Keratinocyte (primary cell): ENCODE measurements at regions not wholly inside any gene's neighbourhood (a gene's known extent, or its start where the extent isn't known, plus 50 kb on each side); places are given as distances from the start of the nearest gene placed in this dataset.

Experiments
- DNase-seq: peaks from one replicate; pipeline ENCODE4 v3.0.0-alpha.2; 2011; ENCODE audit warnings: low read depth, missing footprints, low spot score
- FAIRE-seq: peaks from 2 replicates; lab custom pipeline; 2011; peaks lifted over from hg19 to GRCh38; lab: Jason Lieb, UNC
- H2AFZ ChIP-seq: 2 replicates; pipeline ENCODE4 v1.6.0; 2012; ENCODE audit warnings: low read length, control low read depth, inconsistent platforms; ENCODE audit not compliant: control insufficient read depth
- H3K27ac ChIP-seq: 2 replicates; pipeline ENCODE4 v1.5.1; 2011; ENCODE audit warnings: low read length; ENCODE audit not compliant: control insufficient read depth, insufficient read depth
- H3K27me3 ChIP-seq: 3 replicates; pipeline ENCODE4 v1.6.0; 2011; ENCODE audit warnings: low read length; ENCODE audit not compliant: control insufficient read depth, insufficient read depth; ENCODE audit errors: extremely low read depth
- H3K36me3 ChIP-seq, 2 experiments: 2 replicates in 1 of 2; 3 replicates in 1 of 2; pipeline ENCODE4 v1.5.1; 2011; ENCODE audit warnings: low read length in 2 of 2, mild to moderate bottlenecking in 1 of 2; ENCODE audit not compliant: control insufficient read depth in 2 of 2, insufficient read depth in 2 of 2; ENCODE audit errors: extremely low read depth in 1 of 2
- H3K4me1 ChIP-seq: 3 replicates; pipeline ENCODE4 v1.5.1; 2011; ENCODE audit warnings: low read length; ENCODE audit not compliant: control insufficient read depth, insufficient read depth; ENCODE audit errors: extremely low read depth
- H3K4me2 ChIP-seq: 3 replicates; pipeline ENCODE4 v1.6.0; 2011; ENCODE audit warnings: low read depth, low read length; ENCODE audit not compliant: control insufficient read depth, insufficient read depth; ENCODE audit errors: extremely low read depth
- H3K4me3 ChIP-seq, 3 experiments: fragments of 200-600 bp in 1 of 3; sonication (generic) in 1 of 3; 2 replicates in 2 of 3; 3 replicates in 1 of 3; pipeline ENCODE4 v1.5.1; 2011 to 2016; ENCODE audit warnings: low read length in 3 of 3, mild to moderate bottlenecking in 3 of 3, control low read depth in 2 of 3, inconsistent platforms in 1 of 3, low read depth in 1 of 3, mixed read lengths in 1 of 3, mixed run types in 1 of 3, moderate library complexity in 1 of 3; ENCODE audit not compliant: control insufficient read depth in 2 of 3, insufficient read depth in 2 of 3; ENCODE audit errors: extremely low read depth in 1 of 3
- H3K79me2 ChIP-seq: 2 replicates; pipeline ENCODE4 v1.6.0; 2012; ENCODE audit warnings: low read length; ENCODE audit not compliant: control insufficient read depth, insufficient read depth
- H3K9ac ChIP-seq: 3 replicates; pipeline ENCODE4 v1.6.0; 2011; ENCODE audit warnings: low read length; ENCODE audit not compliant: control insufficient read depth, insufficient read depth; ENCODE audit errors: extremely low read depth
- H3K9me1 ChIP-seq: 3 replicates; pipeline ENCODE4 v1.6.0; 2011; ENCODE audit warnings: low read length; ENCODE audit not compliant: control insufficient read depth, insufficient read depth; ENCODE audit errors: extremely low read depth
- H3K9me3 ChIP-seq: 2 replicates; pipeline ENCODE4 v1.5.1; 2012; ENCODE audit warnings: low read depth, low read length; ENCODE audit not compliant: control insufficient read depth
- H4K20me1 ChIP-seq: 3 replicates; pipeline ENCODE4 v1.6.0; 2011; ENCODE audit warnings: low read length; ENCODE audit not compliant: control insufficient read depth, insufficient read depth; ENCODE audit errors: extremely low read depth
- EZH2 ChIP-seq: IDR thresholded peaks from one replicate; pipeline ENCODE4 v1.6.1; 2012; ENCODE audit warnings: inconsistent platforms, mild to moderate bottlenecking, low read length, moderate library complexity
- dilution Hi-C: fragments of 300-500 bp; cut with MboI; formaldehyde crosslinking; loops from one replicate; pipeline ENCODE4 v1.7.0; 2020; ENCODE audit warnings: low sequenced_read_pairs; ENCODE audit not compliant: extremely low pct_ligation_motif_present
- TF ChIP-seq, protein P1 (sequence below), 3 experiments: IDR thresholded peaks in 1 of 3; conservative IDR thresholded peaks in 1 of 3; optimal IDR thresholded peaks in 1 of 3; 2 replicates in 2 of 3; 3 replicates in 1 of 3; pipeline versions ENCODE3 to v1.5.1; 2011; ENCODE audit warnings: low read length in 3 of 3, mild to moderate bottlenecking in 3 of 3, moderate library complexity in 2 of 3, control low read depth in 1 of 3, inconsistent platforms in 1 of 3; ENCODE audit not compliant: insufficient read depth in 2 of 3; ENCODE audit errors: extremely low read depth in 1 of 3

DNA sequence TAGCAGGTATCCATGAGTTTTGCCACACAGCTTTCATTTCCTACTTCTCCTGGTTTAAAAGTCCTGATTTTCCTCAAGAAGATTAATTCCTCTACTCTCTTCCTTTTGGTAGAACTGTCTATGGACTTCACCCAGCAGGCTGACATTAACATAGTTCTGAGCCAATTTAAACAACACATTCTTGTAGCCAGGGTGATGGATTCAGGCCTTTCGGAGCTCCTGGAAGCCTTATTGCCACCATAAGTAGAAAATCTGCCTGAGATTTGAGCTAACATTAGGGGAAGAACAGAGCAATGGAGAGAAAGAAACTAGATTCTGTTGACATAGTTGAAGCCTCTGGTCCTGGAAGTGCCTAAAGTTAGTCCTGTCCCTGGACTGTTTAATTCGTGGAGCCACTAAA lies 449.8 kb downstream of the TAFA4 start:
- no peak overlapping the region for H3K4me3 ChIP-seq
- H3K79me2 ChIP-seq = no peaks in the 10 kb centered on the region
- dilution Hi-C loops = no loop called here
- TF ChIP-seq, protein P1, sequence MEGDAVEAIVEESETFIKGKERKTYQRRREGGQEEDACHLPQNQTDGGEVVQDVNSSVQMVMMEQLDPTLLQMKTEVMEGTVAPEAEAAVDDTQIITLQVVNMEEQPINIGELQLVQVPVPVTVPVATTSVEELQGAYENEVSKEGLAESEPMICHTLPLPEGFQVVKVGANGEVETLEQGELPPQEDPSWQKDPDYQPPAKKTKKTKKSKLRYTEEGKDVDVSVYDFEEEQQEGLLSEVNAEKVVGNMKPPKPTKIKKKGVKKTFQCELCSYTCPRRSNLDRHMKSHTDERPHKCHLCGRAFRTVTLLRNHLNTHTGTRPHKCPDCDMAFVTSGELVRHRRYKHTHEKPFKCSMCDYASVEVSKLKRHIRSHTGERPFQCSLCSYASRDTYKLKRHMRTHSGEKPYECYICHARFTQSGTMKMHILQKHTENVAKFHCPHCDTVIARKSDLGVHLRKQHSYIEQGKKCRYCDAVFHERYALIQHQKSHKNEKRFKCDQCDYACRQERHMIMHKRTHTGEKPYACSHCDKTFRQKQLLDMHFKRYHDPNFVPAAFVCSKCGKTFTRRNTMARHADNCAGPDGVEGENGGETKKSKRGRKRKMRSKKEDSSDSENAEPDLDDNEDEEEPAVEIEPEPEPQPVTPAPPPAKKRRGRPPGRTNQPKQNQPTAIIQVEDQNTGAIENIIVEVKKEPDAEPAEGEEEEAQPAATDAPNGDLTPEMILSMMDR (optimal IDR thresholded peaks at IDR 0.05 in 1 of 3, IDR thresholded peaks at IDR 0.05 in 1 of 3, conservative IDR thresholded peaks at IDR 0.05 in 1 of 3; ENCODE audit: extremely low read depth in 1 of 3, insufficient read depth in 2 of 3, low read length in 3 of 3) = no peak
- TF ChIP-seq EZH2 = no peak
- no peak overlapping the region for H3K4me2 ChIP-seq
- no peak overlapping the region for H2AFZ ChIP-seq
- H3K36me3 ChIP-seq = no peaks in the 10 kb centered on the region
- H3K27ac ChIP-seq = no peak overlapping the region
- FAIRE-seq (no peak), DNase-seq (no peak)
- H3K9ac ChIP-seq = no peak overlapping the region
- no peaks in the 10 kb centered on the region for H3K4me1 ChIP-seq
- no peaks in the 10 kb centered on the region for H3K9me1 ChIP-seq
- H3K27me3 ChIP-seq = no peaks in the 10 kb centered on the region
- H3K9me3 ChIP-seq = no peaks in the 10 kb centered on the region
- no peaks in the 10 kb centered on the region for H4K20me1 ChIP-seq

DNA sequence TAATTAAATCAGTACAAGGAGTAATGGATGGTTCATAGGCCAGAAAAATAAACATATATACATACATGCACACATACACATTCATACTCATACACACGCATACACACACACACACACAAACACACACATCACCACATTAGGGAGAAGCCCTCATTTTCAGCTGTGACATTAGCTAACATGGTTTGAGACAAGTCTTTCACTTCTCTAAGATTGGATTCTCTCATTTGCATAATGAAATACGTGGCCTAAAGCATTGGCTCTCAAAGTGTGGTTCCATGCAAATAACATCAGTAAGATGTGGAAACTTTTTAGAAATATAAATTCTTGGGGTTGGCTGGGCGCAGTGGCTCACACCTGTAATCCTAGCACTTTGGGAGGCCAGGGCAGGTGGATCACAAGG lies 452.6 kb downstream of the TAFA4 start:
- no peaks in the 10 kb centered on the region for H4K20me1 ChIP-seq
- no peaks in the 10 kb centered on the region for H3K36me3 ChIP-seq
- DNase-seq (no peak), FAIRE-seq (no peak)
- H3K27me3 ChIP-seq = no peaks in the 10 kb centered on the region
- H3K9me3 ChIP-seq = no peaks in the 10 kb centered on the region
- H2AFZ ChIP-seq = no peak overlapping the region
- H3K9me1 ChIP-seq = no peaks in the 10 kb centered on the region
- TF ChIP-seq, protein P1 (optimal IDR thresholded peaks at IDR 0.05 in 1 of 3, IDR thresholded peaks at IDR 0.05 in 1 of 3, conservative IDR thresholded peaks at IDR 0.05 in 1 of 3; ENCODE audit: extremely low read depth in 1 of 3, insufficient read depth in 2 of 3, low read length in 3 of 3) = no peak
- TF ChIP-seq EZH2 = no peak
- H3K4me2 ChIP-seq = no peak overlapping the region
- H3K4me3 ChIP-seq = no peak overlapping the region
- no peaks in the 10 kb centered on the region for H3K79me2 ChIP-seq
- dilution Hi-C loops = no loop called here
- no peaks in the 10 kb centered on the region for H3K4me1 ChIP-seq
- no peak overlapping the region for H3K9ac ChIP-seq
- H3K27ac ChIP-seq = no peak overlapping the region
